OCI-LY7 (cell line): ENCODE measurements at regions not wholly inside any gene's neighbourhood (a gene's known extent, or its start where the extent isn't known, plus 50 kb on each side); places are given as distances from the start of the nearest gene placed in this dataset.

Experiments used
- CTCF ChIP-seq: fragments of 200-600 bp; sonication (generic); conservative IDR thresholded peaks from 2 replicates; pipeline ENCODE4 v1.5.1; 2014; ENCODE audit warnings: mild to moderate bottlenecking, antibody characterized with exemption, low read length, moderate library complexity, mixed read lengths
- EZH2phosphoT487 ChIP-seq: fragments of 200-600 bp; sonication (generic); IDR thresholded peaks from 2 replicates; pipeline ENCODE4 v1.6.1; 2018; ENCODE audit warnings: low read depth, borderline replicate concordance, mild to moderate bottlenecking, mixed run types, antibody characterized with exemption, low read length, moderate library complexity, mixed read lengths

DNA sequence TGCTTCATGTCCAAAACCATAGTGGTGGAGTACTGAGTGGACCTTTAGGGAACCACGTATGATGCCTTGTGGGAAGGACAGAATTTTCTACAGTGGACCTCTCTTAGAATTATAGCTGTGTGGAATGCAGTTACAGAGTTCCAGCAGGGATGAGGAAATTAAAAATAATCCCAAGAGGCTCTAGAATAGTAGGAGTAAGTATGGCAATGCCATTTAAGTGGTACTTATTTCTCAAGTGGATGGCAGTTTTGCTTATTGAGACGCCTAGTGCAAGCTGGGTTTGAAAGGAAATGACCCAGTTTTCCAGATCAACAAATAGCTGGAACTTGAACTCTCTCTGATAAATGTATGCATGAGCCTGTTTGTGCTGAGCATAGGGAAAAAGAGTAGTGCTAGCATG, 431.6 kb downstream of the PRR16 start:
- TF ChIP-seq CTCF, result no peak
- TF ChIP-seq EZH2phosphoT487, result no peak
